GM19452 (cell line): ENCODE measurements at regions not wholly inside any gene's neighbourhood (a gene's known extent, or its start where the extent isn't known, plus 50 kb on each side); places are given as distances from the start of the nearest gene placed in this dataset.
"Not testable (repeated sequence)": the region's sequence is repeated elsewhere in the genome, so short reads cannot be mapped to it uniquely, and the experiment has no call there.

ENCODE experiments used
- ATAC-seq: cut with Tn5 transposase; IDR thresholded peaks from one replicate; pipeline ENCODE4 v1.9.1; 2021; ENCODE audit not compliant: unreplicated experiment

DNA sequence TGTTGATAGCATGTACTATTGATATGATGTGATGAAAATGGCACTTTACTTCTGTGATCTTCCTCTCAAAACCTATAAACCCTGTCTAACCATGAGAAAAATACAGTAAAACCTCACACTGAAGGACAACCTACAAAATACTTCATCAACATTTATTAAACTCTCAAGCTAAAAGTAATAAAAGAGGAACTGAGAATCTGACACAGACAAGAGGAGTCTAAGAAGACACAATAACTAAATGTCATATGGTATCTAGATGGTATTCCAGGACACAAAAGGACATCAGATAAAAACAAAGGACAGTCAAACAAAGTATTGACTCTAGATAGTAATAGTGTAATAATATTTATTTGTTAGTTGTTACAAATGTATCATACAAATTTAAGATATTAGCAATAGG is 655.3 kb downstream of the SH3BGRL start:
- no peak for ATAC-seq

DNA sequence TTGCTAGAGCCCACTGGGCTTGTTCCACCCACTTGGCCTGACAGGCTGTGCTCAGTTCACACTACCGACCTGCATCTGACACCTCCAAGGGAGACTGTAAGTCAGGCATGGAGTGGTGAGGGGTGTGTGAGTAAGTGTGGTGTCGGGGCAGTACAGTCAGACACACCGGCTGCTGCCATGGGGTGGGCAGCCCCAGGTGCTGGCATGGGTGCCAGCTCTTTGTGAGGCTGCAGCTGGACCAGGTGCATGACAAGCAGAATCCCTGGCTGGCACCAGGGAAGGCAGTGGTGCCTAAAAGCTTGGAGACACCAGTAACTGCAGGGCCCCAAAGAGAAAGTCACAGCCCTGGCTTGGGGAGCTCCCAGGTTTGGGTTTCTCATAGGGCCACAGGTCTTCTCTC is 665.0 kb downstream of the SH3BGRL start:
- no peak for ATAC-seq

GRCh38 chrX:81868979-81869378 is 667.1 kb downstream of the SH3BGRL start:
- no peak for ATAC-seq

- ATAC-seq, result no peak
Measured at GRCh38 chrX:81874807-81875206, 672.9 kb downstream of the SH3BGRL start.

GRCh38 chrX:81875800-81876199 is 673.9 kb downstream of the SH3BGRL start:
- ATAC-seq, result no peak

DNA sequence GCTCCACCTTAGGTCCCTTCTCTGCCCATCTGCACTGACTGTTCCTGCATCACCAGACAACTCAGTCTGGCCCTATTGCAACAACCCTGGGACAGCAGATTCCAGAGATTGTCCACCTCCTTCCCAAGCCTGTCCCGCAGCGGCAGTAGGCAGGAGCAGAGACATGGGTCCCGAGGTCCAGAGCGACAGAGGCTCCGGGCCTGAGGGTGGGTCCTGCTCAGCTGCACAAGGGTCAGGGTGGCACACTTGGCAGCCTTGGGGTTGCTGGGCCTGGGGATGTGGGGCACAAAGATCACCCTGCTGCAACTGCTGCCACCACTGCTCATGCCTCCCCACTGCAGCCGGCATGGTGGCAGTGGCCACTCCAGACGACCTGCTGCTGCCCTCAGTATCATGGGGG is 674.5 kb downstream of the SH3BGRL start:
- no peak for ATAC-seq

GRCh38 chrX:81890521-81890920 is 688.6 kb downstream of the SH3BGRL start:
- ATAC-seq, result no peak

- ATAC-seq, result no peak
Measured at GRCh38 chrX:81900522-81900921, 698.6 kb downstream of the SH3BGRL start.

GRCh38 chrX:81925812-81926211 is 723.9 kb downstream of the SH3BGRL start:
- ATAC-seq, result no peak

- ATAC-seq, result not testable (repeated sequence)
Measured at GRCh38 chrX:81945911-81946310, 744.0 kb downstream of the SH3BGRL start.

DNA sequence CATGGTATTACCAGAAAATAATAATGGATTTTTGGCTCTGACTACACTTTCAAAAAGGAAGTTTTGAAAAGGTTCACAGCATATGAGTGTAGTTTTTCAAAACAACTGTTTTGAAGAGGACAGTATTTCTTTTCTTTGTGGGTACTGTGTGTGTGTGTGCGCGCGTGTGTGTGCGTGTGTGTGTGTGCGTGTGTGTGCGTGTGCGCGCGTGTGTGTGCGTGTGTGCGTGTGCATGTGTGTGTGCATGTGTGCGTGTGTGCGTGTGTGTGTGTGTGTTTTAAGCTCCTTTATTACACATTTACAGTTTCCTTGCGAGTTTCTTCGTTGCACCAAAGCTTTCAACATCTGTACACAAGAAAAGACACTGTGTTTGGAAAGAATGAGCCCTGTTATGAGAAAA is 755.4 kb downstream of the SH3BGRL start:
- ATAC-seq, result no peak

DNA sequence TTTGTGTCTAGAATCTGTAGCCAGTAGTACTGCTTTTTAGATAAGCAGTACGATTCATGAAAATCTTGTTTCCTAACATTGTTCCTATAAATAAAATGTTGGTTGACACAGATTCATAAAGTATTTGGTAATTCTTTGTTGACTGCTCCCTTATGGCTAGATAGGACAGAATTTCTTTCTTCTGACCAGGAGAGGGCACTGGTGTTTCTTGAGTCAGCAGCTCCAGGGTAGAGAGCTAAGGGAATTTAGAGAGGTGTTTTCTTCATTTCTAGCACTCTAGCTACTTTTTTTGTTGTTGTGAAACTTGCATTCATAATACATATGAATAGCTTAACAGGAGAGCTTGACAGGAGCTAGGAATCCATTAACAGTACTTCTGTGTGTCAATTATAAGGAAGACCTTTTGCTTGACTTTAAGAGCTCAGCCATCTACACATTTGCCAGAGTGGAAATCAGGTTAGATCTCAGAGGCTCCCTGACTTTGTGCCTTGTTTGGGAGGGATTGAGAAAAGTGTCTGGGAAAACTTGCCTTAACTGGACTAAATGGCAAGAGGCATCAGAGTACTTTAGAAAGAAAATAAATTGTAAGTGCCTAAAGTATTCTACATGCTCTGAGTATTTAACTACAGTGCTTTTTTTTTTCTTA is 756.1 kb downstream of the SH3BGRL start:
- peak; percentile 83 for ATAC-seq

GRCh38 chrX:81959964-81960363 is 758.1 kb downstream of the SH3BGRL start:
- ATAC-seq, result no peak

GRCh38 chrX:81974413-81974812 is 772.5 kb downstream of the SH3BGRL start:
- not testable (repeated sequence) for ATAC-seq

GRCh38 chrX:81979806-81980515 is 778.1 kb downstream of the SH3BGRL start:
- no peak for ATAC-seq

GRCh38 chrX:81987217-81987616 is 785.3 kb downstream of the SH3BGRL start:
- not testable (repeated sequence) for ATAC-seq

- no peak for ATAC-seq
Measured at GRCh38 chrX:81996166-81996565, 794.3 kb downstream of the SH3BGRL start.

- ATAC-seq, result no peak
Measured at GRCh38 chrX:82029571-82030218, 827.8 kb downstream of the SH3BGRL start.

DNA sequence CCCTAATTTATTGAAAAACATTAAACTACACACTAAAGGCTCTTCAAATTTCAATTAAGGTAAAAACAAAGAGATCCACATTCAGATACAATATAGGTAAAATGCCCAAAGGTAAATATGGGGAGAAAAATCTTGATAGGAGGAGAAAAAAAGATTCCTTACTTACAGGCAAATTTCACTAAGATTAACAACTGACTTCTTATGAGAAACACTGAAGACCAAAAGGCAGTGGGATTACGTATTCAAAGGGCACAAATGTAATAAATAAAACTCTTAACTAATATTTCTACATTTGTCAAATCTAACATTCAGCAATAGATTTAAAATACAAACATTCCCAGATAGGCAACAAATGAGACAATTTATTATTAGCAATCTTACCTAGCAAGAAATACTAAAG is 829.3 kb downstream of the SH3BGRL start:
- ATAC-seq, result no peak

DNA sequence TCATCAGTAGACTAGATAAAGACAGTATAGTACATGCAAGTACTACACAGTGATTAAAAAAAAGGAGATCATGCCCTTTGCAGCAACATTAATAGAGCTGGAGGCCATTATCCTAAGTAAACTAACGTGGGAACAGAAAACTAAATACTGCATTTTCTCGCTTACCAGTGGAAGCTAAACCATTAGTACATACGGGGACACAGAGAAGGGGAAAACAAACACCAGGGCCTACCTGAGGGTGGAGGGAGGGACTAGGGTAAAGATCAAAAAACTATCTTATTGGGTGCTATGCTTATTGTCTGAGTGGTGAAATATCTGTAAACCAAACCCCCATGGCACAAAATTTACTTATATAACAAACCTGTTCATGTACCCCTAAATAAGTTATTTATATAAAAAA is 836.9 kb downstream of the SH3BGRL start:
- no peak for ATAC-seq

DNA sequence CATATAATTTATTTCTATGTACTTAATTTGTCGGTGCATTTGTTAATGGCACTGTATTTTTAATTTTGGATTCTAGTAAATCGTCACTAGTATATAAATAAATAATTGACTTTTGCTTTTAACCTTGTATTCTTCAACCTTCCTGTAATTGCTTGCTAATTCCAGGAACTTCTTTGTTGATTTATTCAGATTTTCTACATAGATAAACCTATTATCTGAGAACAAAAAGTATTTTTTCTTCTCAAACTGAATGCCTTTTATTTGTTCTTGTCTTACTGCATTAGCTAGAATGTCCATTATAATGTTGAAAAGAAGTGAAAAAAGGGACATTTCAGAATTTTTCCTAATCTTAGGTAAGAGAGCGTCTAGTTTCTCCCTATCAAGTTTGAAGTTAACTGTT is 839.1 kb downstream of the SH3BGRL start:
- ATAC-seq, result no peak

DNA sequence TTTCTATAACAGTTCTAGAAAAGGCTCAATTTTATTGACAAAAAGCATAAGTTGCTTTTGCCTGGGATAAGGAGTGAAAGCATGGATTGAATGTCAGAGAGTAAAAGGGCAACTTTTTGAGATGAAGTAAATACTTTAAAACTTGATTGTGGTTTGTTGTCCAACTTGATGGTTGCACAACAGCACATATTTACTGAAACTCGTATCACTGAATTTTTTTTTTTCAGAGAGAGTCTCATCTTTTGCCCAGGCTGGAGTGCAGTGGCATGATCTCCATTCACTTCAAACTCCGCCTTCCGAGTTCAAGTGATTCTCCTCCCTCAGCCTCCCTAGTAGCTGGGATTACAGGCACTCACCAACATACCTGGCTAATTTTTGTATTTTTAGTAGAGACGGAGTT is 856.8 kb downstream of the SH3BGRL start:
- ATAC-seq, result no peak
